GM18868 (cell line): ENCODE measurements at regions not wholly inside any gene's neighbourhood (a gene's known extent, or its start where the extent isn't known, plus 50 kb on each side); places are given as distances from the start of the nearest gene placed in this dataset.
"Not testable (repeated sequence)": the region's sequence is repeated elsewhere in the genome, so short reads cannot be mapped to it uniquely, and the experiment has no call there.

Source experiments
- ATAC-seq: cut with Tn5 transposase; IDR thresholded peaks from one replicate; pipeline ENCODE4 v1.9.1; 2021; ENCODE audit warnings: mild to moderate bottlenecking, moderate library complexity; ENCODE audit not compliant: unreplicated experiment

GRCh38 chr5:34420191-34420590, 235.9 kb upstream of the RAI14 start:
- not testable (repeated sequence) for ATAC-seq

- no peak for ATAC-seq
Observed at GRCh38 chr5:34436761-34437501, 219.2 kb upstream of the RAI14 start.

- ATAC-seq = no peak
Observed at GRCh38 chr5:34439601-34440000, 216.5 kb upstream of the RAI14 start.

GRCh38 chr5:34441767-34442166, 214.4 kb upstream of the RAI14 start:
- not testable (repeated sequence) for ATAC-seq

- no peak for ATAC-seq
Observed at GRCh38 chr5:34447424-34447823, 208.7 kb upstream of the RAI14 start.

GRCh38 chr5:34449639-34450038, 206.5 kb upstream of the RAI14 start:
- no peak for ATAC-seq

GRCh38 chr5:34450338-34450737, 205.8 kb upstream of the RAI14 start:
- no peak for ATAC-seq

- ATAC-seq = no peak
Observed at GRCh38 chr5:34452170-34452828, 203.8 kb upstream of the RAI14 start.

GRCh38 chr5:34455098-34455497, 201.0 kb upstream of the RAI14 start:
- no peak for ATAC-seq

- no peak for ATAC-seq
Observed at GRCh38 chr5:34459908-34460307, 196.2 kb upstream of the RAI14 start.

- no peak for ATAC-seq
Observed at GRCh38 chr5:34460496-34460895, 195.6 kb upstream of the RAI14 start.

GRCh38 chr5:34464829-34465228, 191.3 kb upstream of the RAI14 start:
- ATAC-seq = no peak

GRCh38 chr5:34465301-34465700, 190.8 kb upstream of the RAI14 start:
- ATAC-seq = not testable (repeated sequence)

- not testable (repeated sequence) for ATAC-seq
Observed at GRCh38 chr5:34466519-34467388, 189.4 kb upstream of the RAI14 start.

GRCh38 chr5:34467436-34467835, 188.7 kb upstream of the RAI14 start:
- ATAC-seq = no peak

- not testable (repeated sequence) for ATAC-seq
Observed at GRCh38 chr5:34467984-34468383, 188.1 kb upstream of the RAI14 start.

- ATAC-seq = no peak
Observed at GRCh38 chr5:34469971-34470370, 186.2 kb upstream of the RAI14 start.

- ATAC-seq = peak; percentile 64
Observed at GRCh38 chr5:34474573-34475021, 181.5 kb upstream of the RAI14 start.

- ATAC-seq = no peak
Observed at GRCh38 chr5:34475249-34475966, 180.7 kb upstream of the RAI14 start.

- no peak for ATAC-seq
Observed at GRCh38 chr5:34476941-34477565, 179.1 kb upstream of the RAI14 start.
